Neuronal stem cell (in vitro differentiated cells): ENCODE measurements at regions not wholly inside any gene's neighbourhood (a gene's known extent, or its start where the extent isn't known, plus 50 kb on each side); places are given as distances from the start of the nearest gene placed in this dataset.

Source experiments
- DNase-seq: peaks from one replicate; pipeline ENCODE4 v3.0.0-alpha.2; 2013; ENCODE audit warnings: low spot score
- H2AFZ ChIP-seq: one replicate; pipeline ENCODE4 v1.6.1; 2013; ENCODE audit warnings: mild to moderate bottlenecking, low read length, inconsistent platforms
- H2AK5ac ChIP-seq: 2 replicates; pipeline ENCODE4 v1.6.1; 2013; ENCODE audit warnings: low read depth, mild to moderate bottlenecking, inconsistent platforms, low read length, moderate library complexity, mixed read lengths
- H2BK120ac ChIP-seq: 2 replicates; pipeline ENCODE4 v1.6.1; 2013; ENCODE audit warnings: low read depth, mild to moderate bottlenecking, inconsistent platforms, low read length, moderate library complexity, mixed read lengths
- H2BK12ac ChIP-seq: one replicate; pipeline ENCODE4 v1.6.1; 2013; ENCODE audit warnings: low read length, inconsistent platforms
- H2BK15ac ChIP-seq: 2 replicates; pipeline ENCODE4 v1.6.1; 2013; ENCODE audit warnings: mild to moderate bottlenecking, low read length, inconsistent platforms, mixed read lengths
- H2BK5ac ChIP-seq: one replicate; pipeline ENCODE4 v1.6.1; 2013; ENCODE audit warnings: inconsistent platforms, mild to moderate bottlenecking, low read length, moderate library complexity
- H3K14ac ChIP-seq: one replicate; pipeline ENCODE4 v1.6.1; 2013; ENCODE audit warnings: low read length, inconsistent platforms
- H3K18ac ChIP-seq: 2 replicates; pipeline ENCODE4 v1.6.1; 2013; ENCODE audit warnings: low read length, inconsistent platforms
- H3K23ac ChIP-seq: 2 replicates; pipeline ENCODE4 v1.6.1; 2013; ENCODE audit warnings: low read depth, mild to moderate bottlenecking, mixed read lengths, low read length, inconsistent platforms; ENCODE audit not compliant: poor library complexity
- H3K27ac ChIP-seq: replicated peaks from 3 replicates; pipeline ENCODE4 v1.5.1; 2013; ENCODE audit warnings: low read length, inconsistent platforms
- H3K27me3 ChIP-seq, 3 experiments: 2 replicates each; pipeline ENCODE4 v1.6.1; 2013; ENCODE audit warnings: low read length in 3 of 3, mild to moderate bottlenecking in 2 of 3, inconsistent platforms in 1 of 3, low read depth in 1 of 3, mixed read lengths in 1 of 3, moderate library complexity in 1 of 3; ENCODE audit not compliant: control insufficient read depth in 3 of 3, insufficient read depth in 3 of 3
- H3K36me3 ChIP-seq, 2 donors: replicated peaks in 1 of 2; 2 replicates each; pipeline ENCODE4 v1.6.1; 2013; ENCODE audit warnings: low read length in 2 of 2; ENCODE audit not compliant: control insufficient read depth in 2 of 2, insufficient read depth in 2 of 2
- H3K4ac ChIP-seq: 2 replicates; pipeline ENCODE4 v1.6.1; 2013; ENCODE audit warnings: inconsistent platforms, mild to moderate bottlenecking, low read length, moderate library complexity
- H3K4me1 ChIP-seq, 2 donors: 1 replicate in 1 of 2; 2 replicates in 1 of 2; pipeline ENCODE4 v1.6.1; 2013; ENCODE audit warnings: low read length in 2 of 2, low read depth in 1 of 2; ENCODE audit not compliant: control insufficient read depth in 2 of 2, insufficient read depth in 1 of 2
- H3K4me2 ChIP-seq: one replicate; pipeline ENCODE4 v1.6.1; 2013; ENCODE audit warnings: mild to moderate bottlenecking, low read length, inconsistent platforms; ENCODE audit not compliant: insufficient read depth, poor library complexity, severe bottlenecking
- H3K4me3 ChIP-seq, 2 donors: 2 replicates each; pipeline ENCODE4 v1.5.1; 2013; ENCODE audit warnings: low read length in 2 of 2, mild to moderate bottlenecking in 2 of 2, inconsistent platforms in 1 of 2, moderate library complexity in 1 of 2
- H3K79me1 ChIP-seq: one replicate; pipeline ENCODE4 v1.6.1; 2013; ENCODE audit warnings: low read depth, mild to moderate bottlenecking, inconsistent platforms, low read length, moderate library complexity
- H3K9ac ChIP-seq: one replicate; pipeline ENCODE4 v1.6.1; 2013; ENCODE audit warnings: mild to moderate bottlenecking, low read depth, low read length, inconsistent platforms; ENCODE audit not compliant: poor library complexity
- H3K9me3 ChIP-seq, 2 donors: replicated peaks in 1 of 2; 2 replicates each; pipeline versions ENCODE3 to v1.6.1; 2013; ENCODE audit warnings: low read length in 2 of 2, mild to moderate bottlenecking in 2 of 2, inconsistent platforms in 1 of 2, low read depth in 1 of 2, mixed read lengths in 1 of 2, moderate library complexity in 1 of 2; ENCODE audit not compliant: control insufficient read depth in 2 of 2, insufficient read depth in 1 of 2
- H4K8ac ChIP-seq: one replicate; pipeline ENCODE4 v1.6.1; 2013; ENCODE audit warnings: low read depth, mild to moderate bottlenecking, inconsistent platforms, low read length, moderate library complexity
- H4K91ac ChIP-seq: one replicate; pipeline ENCODE4 v1.6.1; 2013; ENCODE audit warnings: low read length, low read depth, mild to moderate bottlenecking, inconsistent platforms; ENCODE audit not compliant: poor library complexity
- WGBS, 2 donors: extraction: QIAGEN DNeasy Blood & Tissue Kit; methylation state at CpG; one replicate each; pipeline ENCODE4 v1.1.7; 2013; ENCODE audit warnings: missing lambda C conversion rate in 2 of 2, mixed read lengths in 1 of 2; ENCODE audit not compliant: insufficient read length in 2 of 2, insufficient replicate concordance in 1 of 2; ENCODE audit errors: extremely low coverage in 2 of 2; 5-methylcytosine and 5-hydroxymethylcytosine counted together

GRCh38 chr16:13528691-13529090 lies 391.3 kb upstream of the ERCC4 start:
- Histone ChIP-seq H3K4me3 (no peak overlapping the region), H4K8ac (no peak overlapping the region), H3K27me3 (no peaks in the 10 kb centered on the region), H4K91ac (no peak overlapping the region), H2BK12ac (no peak overlapping the region), H2BK5ac (no peak overlapping the region), H2AFZ (no peak overlapping the region), H3K27ac (no peak overlapping the region), H3K36me3 (no peaks in the 10 kb centered on the region), H3K4ac (no peak overlapping the region), H2BK15ac (no peak overlapping the region), H3K9ac (no peak overlapping the region), H3K79me1 (no peaks in the 10 kb centered on the region), H3K4me2 (no peak overlapping the region), H3K18ac (no peak overlapping the region), H2AK5ac (no peak overlapping the region), H3K4me1 (no peaks in the 10 kb centered on the region), H3K9me3 (no peaks in the 10 kb centered on the region), H3K14ac (no peak overlapping the region), H2BK120ac (no peak overlapping the region), H3K23ac (no peak overlapping the region)
- no CpG with 5 or more reads among the region's 3 CpGs for WGBS, 2 donors
- no peak for DNase-seq

- Histone ChIP-seq H3K14ac (no peak overlapping the region), H2BK15ac (no peak overlapping the region), H2BK12ac (no peak overlapping the region), H3K79me1 (no peaks in the 10 kb centered on the region), H3K36me3 (no peaks in the 10 kb centered on the region), H4K8ac (no peak overlapping the region), H2BK120ac (no peak overlapping the region), H3K9ac (no peak overlapping the region), H2BK5ac (no peak overlapping the region), H3K9me3 (no peaks in the 10 kb centered on the region), H3K27me3 (no peaks in the 10 kb centered on the region), H3K27ac (no peak overlapping the region), H2AFZ (no peak overlapping the region), H3K4me2 (no peak overlapping the region), H3K4me1 (no peaks in the 10 kb centered on the region), H3K4me3 (no peak overlapping the region), H3K23ac (no peak overlapping the region), H3K18ac (no peak overlapping the region), H3K4ac (no peak overlapping the region), H4K91ac (no peak overlapping the region), H2AK5ac (no peak overlapping the region)
- no peak for DNase-seq
- WGBS, 2 donors: no CpG with 5 or more reads among the region's 3 CpGs
Observed at GRCh38 chr16:13529193-13529982, 390.6 kb upstream of the ERCC4 start.

- Histone ChIP-seq H3K4me3 (no peak overlapping the region), H3K36me3 (no peaks in the 10 kb centered on the region), H3K4me1 (peaks cover 0 to 6% of the 10 kb centered on the region in 2 donors), H3K27ac (no peak overlapping the region), H3K79me1 (no peaks in the 10 kb centered on the region), H3K4me2 (no peak overlapping the region), H3K9me3 (no peaks in the 10 kb centered on the region), H4K8ac (no peak overlapping the region), H2AK5ac (no peak overlapping the region), H2BK15ac (peak overlapping the region; percentile 42), H4K91ac (no peak overlapping the region), H2AFZ (no peak overlapping the region), H2BK12ac (no peak overlapping the region), H3K14ac (no peak overlapping the region), H2BK120ac (no peak overlapping the region), H3K9ac (no peak overlapping the region), H3K4ac (no peak overlapping the region), H3K27me3 (no peaks in the 10 kb centered on the region), H3K23ac (no peak overlapping the region), H2BK5ac (no peak overlapping the region), H3K18ac (no peak overlapping the region)
- no CpG with 5 or more reads among the region's 4 CpGs for WGBS, 2 donors
- no peak for DNase-seq
Observed at GRCh38 chr16:13540771-13541170, 379.2 kb upstream of the ERCC4 start.

- H3K79me1 ChIP-seq: no peaks in the 10 kb centered on the region
- no peak overlapping the region for H3K18ac ChIP-seq
- no peak overlapping the region for H2BK12ac ChIP-seq
- H2BK15ac ChIP-seq: no peak overlapping the region
- H4K91ac ChIP-seq: no peak overlapping the region
- H3K9ac ChIP-seq: no peak overlapping the region
- no peak overlapping the region for H3K4ac ChIP-seq
- H3K27ac ChIP-seq: no peak overlapping the region
- H3K4me3 ChIP-seq: no peak overlapping the region
- no peak overlapping the region for H2BK120ac ChIP-seq
- H3K23ac ChIP-seq: no peak overlapping the region
- no peak overlapping the region for H3K14ac ChIP-seq
- no peaks in the 10 kb centered on the region for H3K36me3 ChIP-seq
- H2AFZ ChIP-seq: no peak overlapping the region
- H3K4me1 ChIP-seq: peaks cover 0 to 6% of the 10 kb centered on the region in 2 donors
- no peaks in the 10 kb centered on the region for H3K27me3 ChIP-seq
- no peak overlapping the region for H4K8ac ChIP-seq
- H3K4me2 ChIP-seq: no peak overlapping the region
- DNase-seq: no peak
- H3K9me3 ChIP-seq: no peaks in the 10 kb centered on the region
- no peak overlapping the region for H2AK5ac ChIP-seq
- H2BK5ac ChIP-seq: no peak overlapping the region
- WGBS, 2 donors: no CpG with 5 or more reads among the region's 2 CpGs
Observed at GRCh38 chr16:13542284-13542683, 377.7 kb upstream of the ERCC4 start.
